WTC11 (cell line): ENCODE measurements at regions not wholly inside any gene's neighbourhood (a gene's known extent, or its start where the extent isn't known, plus 50 kb on each side); places are given as distances from the start of the nearest gene placed in this dataset.

Experiments used
- ATAC-seq: fragments of 200-7000 bp; cut with Tn5 transposase; 2 replicates; pipeline ENCODE4 v1.10.0; 2021; ENCODE audit warnings: mild to moderate bottlenecking, moderate library complexity
- CTCF ChIA-PET: fragments of 300-600 bp; sonication (Branson Sonifier 250); formaldehyde crosslinking; loops from one replicate; lab custom pipeline; 2021; ENCODE audit warnings: antibody characterized with exemption; lab: Charles Lee
- POLR2A ChIA-PET: fragments of 350-600 bp; sonication (Branson Sonifier 250); formaldehyde crosslinking; loops from one replicate; lab custom pipeline; 2021; ENCODE audit warnings: antibody characterized with exemption; lab: Charles Lee
- DNase-seq: peaks from one replicate; pipeline ENCODE4 v3.0.0; 2021; ENCODE audit warnings: low spot score
- H3K27ac Mint-ChIP-seq: 2 replicates; pipeline ENCODE4 v1.8.0; 2021; ENCODE audit warnings: mixed read lengths
- H3K27me3 Mint-ChIP-seq: 2 replicates; pipeline ENCODE4 v1.8.0; 2021; ENCODE audit warnings: low read depth, mild to moderate bottlenecking, moderate library complexity, mixed read lengths
- H3K36me3 Mint-ChIP-seq: 2 replicates; pipeline ENCODE4 v1.8.0; 2021; ENCODE audit warnings: mixed read lengths
- H3K4me1 Mint-ChIP-seq: 2 replicates; pipeline ENCODE4 v1.8.0; 2022; ENCODE audit warnings: mixed read lengths
- H3K4me3 Mint-ChIP-seq: 2 replicates; pipeline ENCODE4 v1.8.0; 2021; ENCODE audit warnings: mild to moderate bottlenecking, moderate library complexity, mixed read lengths
- H3K9me3 Mint-ChIP-seq: 2 replicates; pipeline ENCODE4 v1.8.0; 2021; ENCODE audit warnings: mixed read lengths
- ATF1 ChIP-seq: sonication (generic); formaldehyde crosslinking; IDR thresholded peaks from 2 replicates; pipeline ENCODE4 v1.8.1; 2023; ENCODE audit warnings: mild to moderate bottlenecking, moderate library complexity, missing genetic modification reagents
- CBFB ChIP-seq: sonication (generic); formaldehyde crosslinking; IDR thresholded peaks from 2 replicates; pipeline ENCODE4 v1.8.1; 2022; ENCODE audit warnings: mild to moderate bottlenecking, low read depth, missing genetic modification reagents
- CDX4 ChIP-seq: fragments of 250-450 bp; sonication (Bioruptor Pico); IDR thresholded peaks from 2 replicates; pipeline ENCODE4 v1.9.0; 2021; ENCODE audit warnings: moderate library complexity, mild to moderate bottlenecking, inconsistent platforms, borderline replicate concordance
- EMX1 ChIP-seq: fragments of 250-450 bp; sonication (Bioruptor Pico); IDR thresholded peaks from 2 replicates; pipeline ENCODE4 v1.8.0; 2021; ENCODE audit warnings: mild to moderate bottlenecking
- USF1 ChIP-seq: sonication (generic); formaldehyde crosslinking; IDR thresholded peaks from 2 replicates; pipeline ENCODE4 v1.8.0; 2022; ENCODE audit warnings: mild to moderate bottlenecking, missing genetic modification reagents
- ZBTB43 ChIP-seq: sonication (generic); formaldehyde crosslinking; IDR thresholded peaks from 2 replicates; pipeline ENCODE4 v1.8.1; 2023; ENCODE audit warnings: mild to moderate bottlenecking, missing genetic modification reagents
- ZNF138 ChIP-seq: sonication (generic); formaldehyde crosslinking; conservative IDR thresholded peaks from 2 replicates; pipeline ENCODE4 v1.8.1; 2022; ENCODE audit warnings: mild to moderate bottlenecking, moderate library complexity, missing genetic modification reagents
- ZNF281 ChIP-seq: sonication (generic); formaldehyde crosslinking; IDR thresholded peaks from 2 replicates; pipeline ENCODE4 v1.8.0; 2023; ENCODE audit warnings: mild to moderate bottlenecking, missing genetic modification reagents
- ZNF317 ChIP-seq: sonication (generic); formaldehyde crosslinking; IDR thresholded peaks from 2 replicates; pipeline ENCODE4 v1.8.1; 2023; ENCODE audit warnings: low read depth, mild to moderate bottlenecking, moderate library complexity, missing genetic modification reagents, borderline replicate concordance
- ZNF396 ChIP-seq: fragments of 250-450 bp; sonication (Bioruptor Pico); IDR thresholded peaks from 2 replicates; pipeline ENCODE4 v1.8.0; 2021; ENCODE audit warnings: mild to moderate bottlenecking, moderate library complexity, borderline replicate concordance

- no peak for DNase-seq
- TF ChIP-seq ZBTB43, result no peak
- TF ChIP-seq, all 79 proteins: peak for 0
- Mint-ChIP-seq H3K4me1 (peaks cover 8% of the 10 kb centered on the region), H3K9me3 (peaks cover 24% of the 10 kb centered on the region), H3K36me3 (peaks cover 9% of the 10 kb centered on the region; the same call in 1 of the 2 replicates), H3K4me3 (no peak overlapping the region), H3K27me3 (no peaks in the 10 kb centered on the region), H3K27ac (no peak overlapping the region)
- CTCF ChIA-PET, result no interaction called here
- POLR2A ChIA-PET, result no interaction called here
- no peak for ATAC-seq
Measured at GRCh38 chr3:103181160-103181559, 746.3 kb downstream of the ZPLD1 start.

GRCh38 chr3:103184772-103185171 lies 750.0 kb downstream of the ZPLD1 start:
- no peak for TF ChIP-seq ZNF396 (CRISPR knock-in tag)
- TF ChIP-seq ATF1 (CRISPR knock-in tag), result no peak
- TF ChIP-seq CBFB (CRISPR knock-in tag), result no peak
- no peak for TF ChIP-seq CDX4 (CRISPR knock-in tag)
- ChIA-PET CTCF (no interaction called here), POLR2A (no interaction called here)
- no peak overlapping the region for H3K4me3 Mint-ChIP-seq
- H3K9me3 Mint-ChIP-seq, result peaks cover 23% of the 10 kb centered on the region
- DNase-seq, result no peak
- ATAC-seq, result no peak
- H3K27ac Mint-ChIP-seq, result no peak overlapping the region
- H3K36me3 Mint-ChIP-seq, result peaks cover 9% of the 10 kb centered on the region; the same call in 1 of the 2 replicates
- H3K4me1 Mint-ChIP-seq, result no peaks in the 10 kb centered on the region
- no peaks in the 10 kb centered on the region for H3K27me3 Mint-ChIP-seq

- no peak for ATAC-seq
- no peaks in the 10 kb centered on the region for H3K27me3 Mint-ChIP-seq
- H3K9me3 Mint-ChIP-seq, result peaks cover 11% of the 10 kb centered on the region
- no peak overlapping the region for H3K27ac Mint-ChIP-seq
- no peak for DNase-seq
- H3K4me1 Mint-ChIP-seq, result no peaks in the 10 kb centered on the region
- H3K36me3 Mint-ChIP-seq, result no peaks in the 10 kb centered on the region
- no peak overlapping the region for H3K4me3 Mint-ChIP-seq
- POLR2A ChIA-PET, result no interaction called here
- TF ChIP-seq USF1 (CRISPR knock-in tag) (no peak), ZNF317 (no peak), ZNF281 (CRISPR knock-in tag) (no peak), ZNF138 (CRISPR knock-in tag) (no peak), EMX1 (CRISPR knock-in tag) (no peak)
- CTCF ChIA-PET, result no interaction called here
Measured at GRCh38 chr3:103189941-103190340, 755.1 kb downstream of the ZPLD1 start.

GRCh38 chr3:103195216-103195615 lies 760.4 kb downstream of the ZPLD1 start:
- no peak for DNase-seq

More at GRCh38 chr3:103195216-103195615, 760.4 kb downstream of the ZPLD1 start:
- Mint-ChIP-seq H3K4me3 (no peak overlapping the region), H3K4me1 (no peaks in the 10 kb centered on the region), H3K27me3 (no peaks in the 10 kb centered on the region), H3K27ac (no peak overlapping the region)
- ATAC-seq, result no peak
- POLR2A ChIA-PET, result no interaction called here
- CTCF ChIA-PET, result no interaction called here
- TF ChIP-seq CDX4 (CRISPR knock-in tag), result no peak
- TF ChIP-seq, all 79 proteins: peak for 0
- peaks cover 22% of the 10 kb centered on the region for H3K9me3 Mint-ChIP-seq
- no peaks in the 10 kb centered on the region for H3K36me3 Mint-ChIP-seq
